ENCODE measurements at regions not wholly inside any gene's neighbourhood (a gene's known extent, or its start where the extent isn't known, plus 50 kb on each side); places are given as distances from the start of the nearest gene placed in this dataset.

GRCh38 chr3:107045791-107046190, 331.4 kb upstream of the CCDC54 start:
- intact Hi-C loops (cut with DNase I, micrococcal nuclease), result no loop called here
- no peaks in the 10 kb centered on the region for H3K36me3 ChIP-seq (ENCODE audit: low read depth)
- H3K4me3 ChIP-seq, result no peak overlapping the region
- H3K9me3 ChIP-seq, result no peaks in the 10 kb centered on the region
- ATAC-seq, result no peak
- H3K4me1 ChIP-seq (ENCODE audit: low read depth), result no peaks in the 10 kb centered on the region
- no peak for TF ChIP-seq CTCF (IDR thresholded peaks at IDR 0.05)
- no peak for DNase-seq

- Histone ChIP-seq H3K4me3 (no peak overlapping the region), H3K9me3 (no peaks in the 10 kb centered on the region), H3K4me1 (ENCODE audit: low read depth) (no peaks in the 10 kb centered on the region), H3K36me3 (ENCODE audit: low read depth) (no peaks in the 10 kb centered on the region)
- TF ChIP-seq CTCF (IDR thresholded peaks at IDR 0.05), result no peak
- ATAC-seq (no peak), DNase-seq (no peak)
- intact Hi-C loops (cut with DNase I, micrococcal nuclease), result no loop called here
Observed at GRCh38 chr3:107055181-107055942, 321.9 kb upstream of the CCDC54 start.

- ATAC-seq (no peak), DNase-seq (no peak)
- Histone ChIP-seq H3K36me3 (ENCODE audit: low read depth) (no peaks in the 10 kb centered on the region), H3K4me1 (ENCODE audit: low read depth) (no peaks in the 10 kb centered on the region), H3K4me3 (no peak overlapping the region), H3K9me3 (no peaks in the 10 kb centered on the region)
- intact Hi-C loops (cut with DNase I, micrococcal nuclease), result no loop called here
- TF ChIP-seq CTCF (IDR thresholded peaks at IDR 0.05), result no peak
Observed at GRCh38 chr3:107061466-107061865, 315.8 kb upstream of the CCDC54 start.

- Histone ChIP-seq H3K36me3 (ENCODE audit: low read depth) (no peaks in the 10 kb centered on the region), H3K9me3 (no peaks in the 10 kb centered on the region), H3K4me3 (no peak overlapping the region), H3K4me1 (ENCODE audit: low read depth) (no peaks in the 10 kb centered on the region)
- no peak for TF ChIP-seq CTCF (IDR thresholded peaks at IDR 0.05)
- intact Hi-C loops (cut with DNase I, micrococcal nuclease), result no loop called here
- ATAC-seq (no peak), DNase-seq (no peak)
Observed at GRCh38 chr3:107062310-107062709, 314.9 kb upstream of the CCDC54 start.

GRCh38 chr3:107062787-107063186, 314.5 kb upstream of the CCDC54 start:
- Histone ChIP-seq H3K9me3 (no peaks in the 10 kb centered on the region), H3K4me3 (no peak overlapping the region), H3K36me3 (ENCODE audit: low read depth) (no peaks in the 10 kb centered on the region), H3K4me1 (ENCODE audit: low read depth) (no peaks in the 10 kb centered on the region)
- no peak for TF ChIP-seq CTCF (IDR thresholded peaks at IDR 0.05)
- intact Hi-C loops (cut with DNase I, micrococcal nuclease), result no loop called here
- ATAC-seq (no peak), DNase-seq (no peak)

- no peak for TF ChIP-seq CTCF (IDR thresholded peaks at IDR 0.05)
- Histone ChIP-seq H3K36me3 (ENCODE audit: low read depth) (no peaks in the 10 kb centered on the region), H3K9me3 (no peaks in the 10 kb centered on the region), H3K4me1 (ENCODE audit: low read depth) (no peaks in the 10 kb centered on the region), H3K4me3 (no peak overlapping the region)
- ATAC-seq (no peak), DNase-seq (no peak)
- intact Hi-C loops (cut with DNase I, micrococcal nuclease), result no loop called here
Observed at GRCh38 chr3:107063351-107063750, 313.9 kb upstream of the CCDC54 start.

All from mucosa of descending colon (tissue), 3 donors.